Astrocyte (in vitro differentiated cells and primary cell): ENCODE measurements at regions not wholly inside any gene's neighbourhood (a gene's known extent, or its start where the extent isn't known, plus 50 kb on each side); places are given as distances from the start of the nearest gene placed in this dataset.

Source experiments
- CTCF ChIP-seq: IDR thresholded peaks from 2 replicates; pipeline ENCODE4 v1.5.1; 2011; ENCODE audit warnings: low read depth, mild to moderate bottlenecking, inconsistent platforms, low read length, moderate library complexity; ENCODE audit not compliant: insufficient read depth
- EZH2 ChIP-seq: IDR thresholded peaks from 2 replicates; pipeline ENCODE4 v1.6.1; 2012; ENCODE audit warnings: mild to moderate bottlenecking, low read length, inconsistent platforms; ENCODE audit not compliant: insufficient read depth

GRCh38 chr13:61149331-61149730 is 266.3 kb downstream of the PCDH20 start:
- TF ChIP-seq EZH2 (no peak), CTCF (no peak)
